ENCODE measurements at regions not wholly inside any gene's neighbourhood (a gene's known extent, or its start where the extent isn't known, plus 50 kb on each side); places are given as distances from the start of the nearest gene placed in this dataset.

- no peak overlapping the region for H3K4me3 ChIP-seq
- DNase-seq = no peak
- intact Hi-C loops (cut with DNase I; ENCODE audit: low total_unique reads) (no loop called here), in situ Hi-C loops (cut with MboI; ENCODE audit: low pct_ligation_motif_present in 1 of 4, low pct_unique_long_range_greater_than_20kb in 1 of 4, low sequenced_read_pairs in 3 of 4) (no loop called here)
- no peaks in the 10 kb centered on the region for H3K27me3 ChIP-seq
- H3K4me1 ChIP-seq = no peaks in the 10 kb centered on the region
- no peaks in the 10 kb centered on the region for H3K36me3 ChIP-seq
- no peak overlapping the region for H3K27ac ChIP-seq
- peaks cover 5 to 8% of the 10 kb centered on the region in 2 donors for H3K9me3 ChIP-seq
- TF ChIP-seq EP300 (IDR thresholded peaks at IDR 0.05; ENCODE audit: low read depth) = no peak
- no peak for TF ChIP-seq CTCF (IDR thresholded peaks at IDR 0.05)
- WGBS, 2 donors (ENCODE audit: low coverage in 1 of 2) = 57 to 70% methylated on average over 1 of the region's 1 CpG
Observed at GRCh38 chr2:31748041-31748440, 167.3 kb upstream of the SRD5A2 start.

DNA sequence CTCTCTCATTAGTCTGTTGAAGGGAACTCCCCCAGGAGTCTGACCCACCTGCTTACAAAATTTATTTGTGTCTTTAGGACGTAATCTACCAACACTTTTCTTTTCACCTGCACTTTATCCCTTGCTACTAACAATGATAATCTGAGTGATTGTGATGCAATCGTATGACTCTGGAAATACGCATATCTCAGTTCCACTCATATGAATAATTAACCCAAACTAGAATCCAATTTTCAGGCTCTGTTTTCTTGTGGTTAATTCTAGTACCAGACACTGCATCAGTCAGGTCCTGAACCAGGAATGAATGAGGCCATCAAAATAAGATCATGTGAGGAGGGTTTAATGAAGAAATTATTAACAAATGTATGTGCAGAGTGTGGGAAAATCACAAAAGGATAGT lies 158.4 kb upstream of the SRD5A2 start:
- DNase-seq = no peak
- no peaks in the 10 kb centered on the region for H3K27me3 ChIP-seq
- TF ChIP-seq POLR2AphosphoS5 (IDR thresholded peaks at IDR 0.05) (no peak), POLR2A (IDR thresholded peaks at IDR 0.05) (no peak), CTCF (IDR thresholded peaks at IDR 0.05) (no peak)
- no peak overlapping the region for H3K27ac ChIP-seq
- H3K4me3 ChIP-seq = no peak overlapping the region
- in situ Hi-C loops (cut with MboI; ENCODE audit: low pct_ligation_motif_present in 1 of 4, low pct_unique_long_range_greater_than_20kb in 1 of 4, low sequenced_read_pairs in 3 of 4) (no loop called here), intact Hi-C loops (cut with DNase I; ENCODE audit: low total_unique reads) (no loop called here)
- 86 to 93% methylated on average over 3 of the region's 3 CpGs for WGBS, 2 donors (ENCODE audit: low coverage in 1 of 2)
- no peaks in the 10 kb centered on the region for H3K4me1 ChIP-seq
- no peaks in the 10 kb centered on the region for H3K9me3 ChIP-seq
- no peaks in the 10 kb centered on the region for H3K36me3 ChIP-seq

GRCh38 chr2:31736695-31737454 lies 156.1 kb upstream of the SRD5A2 start:
- in situ Hi-C loops (cut with MboI; ENCODE audit: low pct_ligation_motif_present in 1 of 4, low pct_unique_long_range_greater_than_20kb in 1 of 4, low sequenced_read_pairs in 3 of 4) = no loop called here
- DNase-seq = no peak
- Histone ChIP-seq H3K36me3 (no peaks in the 10 kb centered on the region), H3K27me3 (no peaks in the 10 kb centered on the region), H3K27ac (no peak overlapping the region), H3K4me3 (no peak overlapping the region), H3K9me3 (no peaks in the 10 kb centered on the region), H3K4me1 (no peaks in the 10 kb centered on the region)
- intact Hi-C loops (cut with DNase I; ENCODE audit: low total_unique reads) = no loop called here
- no peak for TF ChIP-seq EP300 (IDR thresholded peaks at IDR 0.05; ENCODE audit: low read depth)
- TF ChIP-seq POLR2AphosphoS5 (IDR thresholded peaks at IDR 0.05) = no peak
- no peak for TF ChIP-seq CTCF (IDR thresholded peaks at IDR 0.05)
- no peak for TF ChIP-seq POLR2A (IDR thresholded peaks at IDR 0.05)
- WGBS, 2 donors (ENCODE audit: low coverage in 1 of 2) = 55 to 73% methylated on average over 6 of the region's 6 CpGs

- WGBS, 2 donors (ENCODE audit: low coverage in 1 of 2) = 72 to 86% methylated on average over 2 of the region's 2 CpGs
- Histone ChIP-seq H3K27me3 (no peaks in the 10 kb centered on the region), H3K9me3 (no peaks in the 10 kb centered on the region), H3K27ac (no peak overlapping the region), H3K4me1 (no peaks in the 10 kb centered on the region), H3K36me3 (no peaks in the 10 kb centered on the region), H3K4me3 (no peak overlapping the region)
- TF ChIP-seq CTCF (IDR thresholded peaks at IDR 0.05) (no peak), EP300 (IDR thresholded peaks at IDR 0.05; ENCODE audit: low read depth) (no peak), POLR2A (IDR thresholded peaks at IDR 0.05) (no peak)
- intact Hi-C loops (cut with DNase I; ENCODE audit: low total_unique reads) (no loop called here), in situ Hi-C loops (cut with MboI; ENCODE audit: low pct_ligation_motif_present in 1 of 4, low pct_unique_long_range_greater_than_20kb in 1 of 4, low sequenced_read_pairs in 3 of 4) (no loop called here)
- DNase-seq = no peak
Observed at GRCh38 chr2:31735716-31736115, 155.0 kb upstream of the SRD5A2 start.

All from transverse colon (tissue), 4 donors.